Fibroblast of skin of abdomen (primary cell): ENCODE measurements at regions not wholly inside any gene's neighbourhood (a gene's known extent, or its start where the extent isn't known, plus 50 kb on each side); places are given as distances from the start of the nearest gene placed in this dataset.

Source experiments
- DNase-seq: peaks from one replicate; pipeline ENCODE4 v3.0.0-alpha.2; 2013

- DNase-seq = peak; percentile 45
These were observed 895.8 kb upstream of the SOX9 start for GRCh38 chr17:71224824-71225575.

GRCh38 chr17:71227841-71228240, 893.0 kb upstream of the SOX9 start:
- no peak for DNase-seq

DNA sequence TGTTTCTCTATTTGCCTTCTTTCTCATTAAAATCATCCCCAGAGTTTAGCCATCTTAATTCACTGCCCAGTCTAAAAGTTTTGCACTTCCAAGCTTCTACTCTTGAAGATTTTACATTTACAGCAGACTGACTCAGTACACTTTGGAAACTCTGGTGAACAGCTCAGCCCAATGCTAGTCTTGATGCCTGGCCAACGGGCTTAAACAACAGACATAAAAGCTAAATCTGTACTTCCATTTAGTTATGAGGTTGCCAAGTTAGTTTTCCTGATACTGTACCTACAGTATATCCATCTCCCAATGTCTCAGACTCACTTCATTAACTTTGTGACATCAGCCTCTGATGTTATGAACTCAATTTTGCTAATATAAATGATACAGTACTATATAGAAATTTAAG, 891.8 kb upstream of the SOX9 start:
- DNase-seq = no peak

- no peak for DNase-seq
These were observed 887.8 kb upstream of the SOX9 start for GRCh38 chr17:71232801-71233559.

DNA sequence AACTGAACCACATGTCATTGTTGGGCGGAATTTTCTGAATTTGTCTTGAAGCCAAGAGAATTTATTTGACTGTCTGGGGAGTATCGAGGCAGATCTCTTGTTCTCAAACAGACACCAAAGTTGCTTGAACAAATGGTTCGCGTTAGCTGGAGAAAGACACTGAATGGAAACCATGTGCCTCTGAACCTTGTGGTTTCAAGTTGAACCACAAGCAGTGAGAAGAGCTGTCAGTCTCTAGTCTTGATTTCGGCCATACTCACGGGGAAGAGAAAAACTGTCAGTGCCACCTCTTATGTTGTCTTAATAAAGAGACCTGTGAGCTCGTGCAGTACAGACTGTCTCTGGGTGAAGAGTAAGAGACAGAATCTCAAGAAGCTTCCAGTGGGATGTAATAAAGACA, 886.5 kb upstream of the SOX9 start:
- peak; percentile 66 for DNase-seq

DNA sequence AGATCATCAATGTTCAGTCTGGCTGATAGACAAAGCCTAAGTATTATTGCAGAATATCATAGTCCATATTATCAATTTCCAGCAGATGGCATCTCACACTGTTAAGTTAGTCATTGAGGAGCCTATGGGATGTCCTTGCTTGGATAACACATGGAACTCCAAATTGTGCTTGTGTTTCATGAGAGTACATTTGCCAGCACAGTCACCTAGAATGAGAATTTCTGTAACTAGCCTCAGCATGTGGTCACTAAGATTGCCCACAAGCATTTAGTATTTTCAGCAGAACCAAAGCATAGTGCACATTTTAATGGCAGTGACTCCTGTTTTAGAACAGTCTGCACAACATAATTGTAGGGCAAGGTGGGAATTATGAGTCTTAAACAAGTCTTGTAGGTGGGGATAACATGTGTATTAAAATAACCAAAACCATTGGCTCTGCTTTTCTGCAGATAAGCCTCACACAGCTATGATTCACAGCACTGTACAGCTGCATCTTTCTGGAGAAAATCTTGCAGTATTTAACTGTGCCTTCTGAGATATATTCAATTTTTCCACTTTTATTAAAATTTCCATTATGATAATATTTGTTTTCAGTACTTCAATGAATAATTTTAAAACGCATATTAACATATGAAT, 882.8 kb upstream of the SOX9 start:
- peak; percentile 68 for DNase-seq

DNA sequence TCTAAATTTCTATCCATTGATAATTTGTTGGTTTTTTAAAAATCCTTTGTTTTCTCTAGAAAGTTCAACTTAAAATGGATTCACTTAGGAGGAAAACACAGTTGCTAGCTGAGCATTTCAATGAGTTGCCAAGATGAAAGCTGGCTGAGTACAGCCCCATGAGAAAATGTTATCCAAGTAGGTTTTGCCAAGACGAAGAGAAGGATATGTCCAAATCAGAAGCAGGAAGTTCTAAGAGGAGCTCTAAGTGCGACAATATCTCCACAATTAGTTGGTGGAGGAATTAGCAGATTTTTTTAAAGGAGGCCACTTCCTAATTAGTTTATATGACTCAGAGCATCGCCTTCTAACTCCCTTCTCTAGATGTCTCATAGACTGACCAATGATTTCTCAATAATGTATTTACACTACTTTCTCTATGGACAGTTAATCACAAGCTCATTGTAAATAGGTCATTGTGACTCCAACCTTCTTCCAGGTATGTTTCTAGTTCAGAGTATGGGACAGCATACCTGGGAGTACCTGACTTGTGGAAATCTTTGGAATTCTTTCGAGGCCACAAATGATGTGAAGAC, 873.3 kb upstream of the SOX9 start:
- no peak for DNase-seq

DNA sequence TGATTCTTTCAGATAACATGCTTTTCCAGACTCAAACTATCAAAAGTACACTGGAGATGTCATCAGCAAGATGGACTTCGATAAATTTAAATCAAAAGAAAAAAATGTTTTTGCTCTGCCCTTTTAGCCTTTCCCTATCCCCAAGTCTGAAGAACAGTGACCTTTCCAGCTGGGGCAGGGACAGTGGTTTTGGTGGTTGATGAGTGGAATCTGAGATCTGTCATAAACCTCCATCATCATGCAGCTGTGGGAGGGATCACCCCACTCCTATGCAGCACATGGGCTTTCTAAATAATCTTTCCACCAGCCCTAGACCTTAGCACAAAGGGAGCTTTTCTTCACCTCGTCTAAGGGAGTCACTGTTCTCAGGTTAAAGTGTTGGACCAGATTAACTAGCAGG, 869.5 kb upstream of the SOX9 start:
- peak; percentile 75 for DNase-seq

- peak; percentile 89 for DNase-seq
These were observed 868.9 kb upstream of the SOX9 start for GRCh38 chr17:71251951-71252350.

DNA sequence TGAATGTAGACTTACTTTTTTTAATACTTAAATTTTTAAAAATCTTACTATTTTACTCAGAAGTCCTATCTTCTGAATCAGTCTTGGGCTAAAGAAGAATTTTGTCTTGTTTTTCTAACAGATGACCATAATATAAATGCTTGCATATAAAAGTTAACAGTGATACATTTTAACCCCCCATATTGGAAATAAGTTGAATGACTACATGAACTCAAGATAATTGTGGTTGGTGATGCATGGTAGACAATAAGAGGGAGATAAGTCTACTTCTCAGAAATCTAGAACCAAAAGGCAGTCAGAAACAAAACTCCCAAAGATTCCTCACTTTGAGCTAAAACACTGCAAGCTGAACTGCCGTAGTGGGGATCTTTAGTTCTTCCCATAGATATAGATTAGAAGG, 868.4 kb upstream of the SOX9 start:
- DNase-seq = peak; percentile 42

DNA sequence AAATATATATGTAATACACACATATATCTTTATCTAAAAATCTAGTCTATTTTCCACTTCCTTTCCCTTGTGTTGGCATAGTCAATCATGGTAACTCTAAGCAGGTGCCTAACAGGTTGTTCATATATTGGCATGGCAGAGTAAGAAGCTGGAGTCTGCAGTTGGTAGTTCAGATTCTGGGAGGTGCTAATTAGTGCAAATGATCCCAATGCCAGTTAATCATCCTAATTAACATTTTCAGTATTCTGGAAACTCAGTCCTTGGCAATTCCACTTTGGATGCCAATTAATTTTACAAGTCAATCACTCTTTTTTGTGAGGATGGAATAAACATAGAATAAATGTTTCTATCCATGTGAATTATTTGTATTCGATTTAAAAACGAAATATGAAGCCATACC, 863.7 kb upstream of the SOX9 start:
- DNase-seq = no peak

- peak; percentile 48 for DNase-seq
These were observed 860.4 kb upstream of the SOX9 start for GRCh38 chr17:71260366-71260940.

DNA sequence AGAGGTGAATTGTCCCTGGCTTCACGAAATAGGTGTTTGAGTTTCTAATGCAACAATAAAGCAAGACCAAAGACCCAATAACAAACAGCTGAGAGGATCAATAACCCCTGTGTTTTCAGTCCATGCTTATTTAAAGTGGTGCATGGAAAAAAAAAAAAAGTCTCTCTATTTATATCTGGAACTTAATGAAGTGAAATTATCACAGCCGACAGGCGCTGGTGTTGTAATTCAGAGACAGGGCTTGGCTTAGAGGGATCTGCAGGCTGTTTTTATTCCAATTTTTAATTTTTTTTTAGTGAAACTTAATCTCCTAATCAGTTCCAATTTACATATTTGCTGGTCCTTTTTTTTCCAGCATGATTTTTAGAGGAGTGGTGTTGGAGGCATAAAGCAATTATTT, 858.2 kb upstream of the SOX9 start:
- DNase-seq = no peak

GRCh38 chr17:71267668-71268067, 853.2 kb upstream of the SOX9 start:
- DNase-seq = no peak

DNA sequence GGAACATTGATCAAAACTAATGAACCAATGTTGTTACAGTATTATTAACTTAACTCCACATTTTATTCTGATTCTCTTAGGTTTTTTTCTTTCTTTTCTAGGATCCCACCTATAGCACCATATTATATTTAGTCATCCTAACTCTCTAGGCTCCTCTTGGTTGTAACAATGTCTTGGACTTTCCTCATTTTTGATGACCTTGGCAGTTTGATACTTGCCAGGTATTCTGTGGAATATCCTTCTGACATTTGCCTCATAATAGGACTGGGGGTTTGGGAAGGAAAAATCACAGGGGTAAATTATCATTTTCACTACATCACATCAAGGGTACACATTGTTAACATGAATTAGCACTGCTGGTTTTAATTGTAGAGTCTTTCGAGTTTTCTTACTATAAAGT, 851.6 kb upstream of the SOX9 start:
- no peak for DNase-seq

GRCh38 chr17:71273441-71273840, 847.4 kb upstream of the SOX9 start:
- peak; percentile 42 for DNase-seq

GRCh38 chr17:71276079-71276478, 844.7 kb upstream of the SOX9 start:
- no peak for DNase-seq

GRCh38 chr17:71283486-71283885, 837.3 kb upstream of the SOX9 start:
- no peak for DNase-seq

- DNase-seq = no peak
These were observed 836.6 kb upstream of the SOX9 start for GRCh38 chr17:71284032-71284755.

DNA sequence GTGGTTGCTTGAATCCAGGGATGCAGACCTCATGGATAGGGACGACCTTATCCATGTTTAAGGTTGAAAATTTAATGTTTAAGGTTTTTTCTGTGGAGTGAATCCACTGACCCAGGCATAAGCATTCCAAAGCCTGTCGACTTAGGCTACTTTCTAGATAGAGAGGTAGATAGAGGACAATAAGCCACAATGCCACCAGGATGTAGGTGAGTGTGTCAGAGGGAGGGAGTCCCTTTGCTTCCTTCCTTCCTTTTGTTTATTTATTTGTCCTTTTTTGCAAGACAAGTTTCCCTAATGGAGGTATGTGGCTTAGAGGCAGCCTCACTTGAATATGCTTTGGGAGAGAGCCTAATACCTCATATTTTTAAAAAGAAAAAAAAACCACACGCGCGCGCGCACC, 834.2 kb upstream of the SOX9 start:
- DNase-seq = no peak

DNA sequence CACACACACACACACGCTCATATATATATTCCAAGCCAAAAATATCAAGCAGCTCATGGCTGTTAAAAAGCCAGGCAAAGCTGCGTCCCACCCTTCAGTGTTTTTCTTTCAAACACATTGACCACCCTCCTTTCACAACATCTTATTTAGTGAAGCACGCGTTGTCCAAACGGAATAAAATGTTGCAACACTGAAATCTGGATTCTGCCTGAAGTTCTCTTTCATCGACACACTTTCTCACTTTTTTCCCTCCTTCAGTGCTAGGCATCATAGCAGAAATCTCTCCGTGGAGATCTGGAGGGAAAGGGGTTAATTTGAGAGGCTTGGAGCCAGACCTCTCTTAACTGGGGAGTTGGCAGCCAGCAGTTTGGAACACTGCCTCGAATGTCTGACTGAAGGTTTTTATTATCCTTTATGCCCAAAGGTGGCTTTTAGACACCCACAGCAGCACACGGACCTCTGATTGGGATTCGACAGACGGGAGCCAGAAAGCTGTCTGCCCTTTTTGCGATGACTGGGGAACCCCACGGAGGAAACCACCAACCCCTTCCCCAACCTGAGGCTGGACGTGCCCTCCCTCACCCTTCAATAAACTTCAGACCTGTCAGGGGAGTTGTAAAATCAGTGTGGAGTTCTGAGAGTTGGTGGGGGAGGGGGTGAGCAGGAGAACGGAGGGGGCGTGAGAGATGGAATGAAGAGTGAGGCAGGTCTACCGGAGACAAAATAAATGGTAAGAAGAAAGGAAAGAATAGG, 833.6 kb upstream of the SOX9 start:
- no peak for DNase-seq

DNA sequence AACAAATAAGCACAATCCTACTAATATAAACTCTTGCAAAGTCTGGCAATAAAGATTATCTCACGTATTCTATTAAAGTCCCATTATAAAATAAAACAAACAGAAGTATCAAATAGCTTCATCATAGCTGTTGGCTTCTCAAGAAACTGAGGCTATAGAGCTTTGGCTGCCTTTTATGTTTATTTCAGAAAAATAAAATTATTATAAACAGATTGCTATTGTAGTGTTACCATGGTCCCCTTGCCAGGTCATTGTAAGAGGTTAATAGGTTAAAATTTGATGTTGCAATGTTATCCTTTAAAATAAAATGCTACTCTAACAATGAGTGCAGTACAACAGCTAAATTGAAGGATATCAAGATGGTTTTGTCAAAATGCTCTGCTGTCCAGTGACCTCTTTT, 828.8 kb upstream of the SOX9 start:
- DNase-seq = no peak
